Activated CD4-positive, alpha-beta T cell treated with anti-CD3 and anti-CD28 coated beads for 36 hours (primary cell): ENCODE measurements at regions not wholly inside any gene's neighbourhood (a gene's known extent, or its start where the extent isn't known, plus 50 kb on each side); places are given as distances from the start of the nearest gene placed in this dataset.

ENCODE experiments used
- ATAC-seq: fragments of 200-7000 bp; cut with Tn5 transposase; one replicate; pipeline ENCODE4 v1.10.0; 2021; ENCODE audit warnings: mild to moderate bottlenecking, moderate library complexity
- CTCF ChIA-PET: fragments of 350-600 bp; sonication (Branson Sonifier 250); formaldehyde crosslinking; loops from one replicate; lab custom pipeline; 2021; ENCODE audit warnings: antibody characterized with exemption; lab: Charles Lee
- POLR2A ChIA-PET: fragments of 350-600 bp; sonication (Branson Sonifier 250); formaldehyde crosslinking; loops from one replicate; lab custom pipeline; 2021; ENCODE audit warnings: antibody characterized with exemption, inconsistent platforms; lab: Charles Lee
- DNase-seq: peaks from one replicate; pipeline ENCODE4 v3.0.0-alpha.2; 2020
- H3K27ac Mint-ChIP-seq: one replicate; pipeline ENCODE4 v1.8.0; 2021; ENCODE audit warnings: mixed read lengths
- H3K27me3 Mint-ChIP-seq: one replicate; pipeline ENCODE4 v1.8.0; 2021; ENCODE audit warnings: mixed read lengths
- H3K36me3 Mint-ChIP-seq: one replicate; pipeline ENCODE4 v1.8.0; 2021; ENCODE audit warnings: low read depth, mixed read lengths
- H3K4me1 Mint-ChIP-seq: one replicate; pipeline ENCODE4 v1.8.0; 2021; ENCODE audit warnings: mixed read lengths
- H3K4me3 Mint-ChIP-seq: one replicate; pipeline ENCODE4 v1.8.0; 2021; ENCODE audit warnings: mild to moderate bottlenecking, moderate library complexity, mixed read lengths
- H3K9me3 Mint-ChIP-seq: one replicate; pipeline ENCODE4 v1.8.0; 2021; ENCODE audit warnings: low read depth, mixed read lengths
- intact Hi-C, 2 experiments: fragments of 100-400 bp; cut with DNase I in 1 of 2; cut with micrococcal nuclease in 1 of 2; formaldehyde crosslinking; loops; one replicate each; pipeline versions ENCODE4 v1.14.2 to v1.15.1; 2022 to 2024; cut with DNase I, micrococcal nuclease

- H3K27me3 Mint-ChIP-seq: no peaks in the 10 kb centered on the region
- POLR2A ChIA-PET: no interaction called here
Measured at GRCh38 chr10:25661632-25662031, 272.4 kb upstream of the MYO3A start.

GRCh38 chr10:25666276-25666675 is 267.8 kb upstream of the MYO3A start:
- no peak for DNase-seq
- no peak for ATAC-seq
- CTCF ChIA-PET: no interaction called here
- intact Hi-C loops: no loop called here
- POLR2A ChIA-PET: no interaction called here
- H3K27me3 Mint-ChIP-seq: no peaks in the 10 kb centered on the region
- H3K4me1 Mint-ChIP-seq: no peaks in the 10 kb centered on the region
- no peaks in the 10 kb centered on the region for H3K36me3 Mint-ChIP-seq
- H3K4me3 Mint-ChIP-seq: no peak overlapping the region
- peaks cover 2% of the 10 kb centered on the region for H3K9me3 Mint-ChIP-seq
- H3K27ac Mint-ChIP-seq: no peak overlapping the region

More at GRCh38 chr10:25661632-25662031, 272.4 kb upstream of the MYO3A start:
- H3K9me3 Mint-ChIP-seq: peaks cover 2% of the 10 kb centered on the region
- no peak overlapping the region for H3K27ac Mint-ChIP-seq
- H3K36me3 Mint-ChIP-seq: no peaks in the 10 kb centered on the region
- intact Hi-C loops: no loop called here
- ATAC-seq (no peak), DNase-seq (no peak)
- H3K4me1 Mint-ChIP-seq: no peaks in the 10 kb centered on the region
- no peak overlapping the region for H3K4me3 Mint-ChIP-seq
- CTCF ChIA-PET: no interaction called here

GRCh38 chr10:25675204-25675603 is 258.8 kb upstream of the MYO3A start:
- CTCF ChIA-PET: no interaction called here
- no peak overlapping the region for H3K27ac Mint-ChIP-seq
- POLR2A ChIA-PET: no interaction called here

GRCh38 chr10:25675615-25676014 is 258.4 kb upstream of the MYO3A start:
- ATAC-seq (no peak), DNase-seq (no peak)
- H3K9me3 Mint-ChIP-seq: peaks cover 4% of the 10 kb centered on the region
- ChIA-PET CTCF (no interaction called here), POLR2A (no interaction called here)
- no peak overlapping the region for H3K27ac Mint-ChIP-seq
- H3K4me1 Mint-ChIP-seq: no peaks in the 10 kb centered on the region
- intact Hi-C loops: no loop called here
- H3K27me3 Mint-ChIP-seq: no peaks in the 10 kb centered on the region
- H3K36me3 Mint-ChIP-seq: no peaks in the 10 kb centered on the region
- H3K4me3 Mint-ChIP-seq: no peak overlapping the region

More at GRCh38 chr10:25675204-25675603, 258.8 kb upstream of the MYO3A start:
- DNase-seq: no peak
- Mint-ChIP-seq H3K4me1 (no peaks in the 10 kb centered on the region), H3K36me3 (no peaks in the 10 kb centered on the region), H3K27me3 (no peaks in the 10 kb centered on the region), H3K4me3 (no peak overlapping the region), H3K9me3 (peaks cover 4% of the 10 kb centered on the region)
- no peak for ATAC-seq
- intact Hi-C loops: no loop called here

- Mint-ChIP-seq H3K27ac (no peak overlapping the region), H3K36me3 (no peaks in the 10 kb centered on the region), H3K4me1 (no peaks in the 10 kb centered on the region), H3K27me3 (no peaks in the 10 kb centered on the region), H3K9me3 (peaks cover 4% of the 10 kb centered on the region), H3K4me3 (no peak overlapping the region)
- intact Hi-C loops: no loop called here
- ATAC-seq: no peak
- DNase-seq: no peak
- ChIA-PET POLR2A (no interaction called here), CTCF (no interaction called here)
Measured at GRCh38 chr10:25678220-25678619, 255.8 kb upstream of the MYO3A start.

- Mint-ChIP-seq H3K27ac (no peak overlapping the region), H3K27me3 (no peaks in the 10 kb centered on the region), H3K9me3 (peaks cover 4% of the 10 kb centered on the region), H3K36me3 (no peaks in the 10 kb centered on the region), H3K4me3 (no peak overlapping the region), H3K4me1 (no peaks in the 10 kb centered on the region)
- ATAC-seq (no peak), DNase-seq (no peak)
- intact Hi-C loops: no loop called here
- CTCF ChIA-PET: no interaction called here
- POLR2A ChIA-PET: no interaction called here
Measured at GRCh38 chr10:25678666-25679065, 255.4 kb upstream of the MYO3A start.

- no peak overlapping the region for H3K27ac Mint-ChIP-seq
- H3K36me3 Mint-ChIP-seq: no peaks in the 10 kb centered on the region
- ATAC-seq: no peak
- no peak overlapping the region for H3K4me3 Mint-ChIP-seq
- intact Hi-C loops: no loop called here
- no peaks in the 10 kb centered on the region for H3K9me3 Mint-ChIP-seq
- peaks cover 2% of the 10 kb centered on the region for H3K27me3 Mint-ChIP-seq
- no peak for DNase-seq
- ChIA-PET CTCF (no interaction called here), POLR2A (no interaction called here)
- H3K4me1 Mint-ChIP-seq: no peaks in the 10 kb centered on the region
Measured at GRCh38 chr10:25682203-25682851, 251.7 kb upstream of the MYO3A start.

GRCh38 chr10:25683344-25683743 is 250.7 kb upstream of the MYO3A start:
- Mint-ChIP-seq H3K9me3 (no peaks in the 10 kb centered on the region), H3K36me3 (no peaks in the 10 kb centered on the region), H3K4me3 (no peak overlapping the region), H3K27ac (no peak overlapping the region), H3K4me1 (no peaks in the 10 kb centered on the region), H3K27me3 (peaks cover 2% of the 10 kb centered on the region)
- CTCF ChIA-PET: no interaction called here
- POLR2A ChIA-PET: no interaction called here
- no peak for DNase-seq
- intact Hi-C loops: no loop called here
- no peak for ATAC-seq

GRCh38 chr10:25687521-25687920 is 246.5 kb upstream of the MYO3A start:
- no peaks in the 10 kb centered on the region for H3K4me1 Mint-ChIP-seq
- ChIA-PET CTCF (no interaction called here), POLR2A (no interaction called here)
- H3K4me3 Mint-ChIP-seq: no peak overlapping the region
- peaks cover 7% of the 10 kb centered on the region for H3K27me3 Mint-ChIP-seq
- ATAC-seq (no peak), DNase-seq (no peak)
- intact Hi-C loops: no loop called here
- peaks cover 3% of the 10 kb centered on the region for H3K9me3 Mint-ChIP-seq
- H3K27ac Mint-ChIP-seq: no peak overlapping the region
- no peaks in the 10 kb centered on the region for H3K36me3 Mint-ChIP-seq

- intact Hi-C loops: no loop called here
- Mint-ChIP-seq H3K4me1 (no peaks in the 10 kb centered on the region), H3K9me3 (peaks cover 3% of the 10 kb centered on the region), H3K27me3 (peaks cover 7% of the 10 kb centered on the region), H3K4me3 (no peak overlapping the region), H3K36me3 (no peaks in the 10 kb centered on the region), H3K27ac (no peak overlapping the region)
- DNase-seq (no peak), ATAC-seq (no peak)
- ChIA-PET CTCF (interaction anchor here (0.5 to 2.0 kb wide), 2 partner anchors 12 to 399 kb away, joined by 3 to 9 read pairs; no protein-coding TSS in a partner anchor), POLR2A (no interaction called here)
Measured at GRCh38 chr10:25689346-25690100, 244.5 kb upstream of the MYO3A start.

GRCh38 chr10:25692761-25693160 is 241.3 kb upstream of the MYO3A start:
- no peak for ATAC-seq
- DNase-seq: no peak
- H3K9me3 Mint-ChIP-seq: peaks cover 3% of the 10 kb centered on the region
- CTCF ChIA-PET: no interaction called here
- H3K36me3 Mint-ChIP-seq: no peaks in the 10 kb centered on the region
- H3K27ac Mint-ChIP-seq: no peak overlapping the region
- H3K27me3 Mint-ChIP-seq: peaks cover 14% of the 10 kb centered on the region
- H3K4me3 Mint-ChIP-seq: no peak overlapping the region
- intact Hi-C loops: no loop called here
- POLR2A ChIA-PET: no interaction called here
- H3K4me1 Mint-ChIP-seq: no peaks in the 10 kb centered on the region

GRCh38 chr10:25694206-25694933 is 239.7 kb upstream of the MYO3A start:
- no peak for ATAC-seq
- Mint-ChIP-seq H3K36me3 (no peaks in the 10 kb centered on the region), H3K4me1 (no peaks in the 10 kb centered on the region), H3K27me3 (peaks cover 10% of the 10 kb centered on the region), H3K4me3 (no peak overlapping the region), H3K27ac (no peak overlapping the region), H3K9me3 (peaks cover 3% of the 10 kb centered on the region)
- DNase-seq: no peak
- CTCF ChIA-PET: no interaction called here
- intact Hi-C loops: no loop called here
- POLR2A ChIA-PET: no interaction called here
